ENCODE measurements at regions not wholly inside any gene's neighbourhood (a gene's known extent, or its start where the extent isn't known, plus 50 kb on each side); places are given as distances from the start of the nearest gene placed in this dataset.

- Histone ChIP-seq H3K27me3 (ENCODE audit: control insufficient read depth, extremely low read depth, insufficient read depth, low read length) (no peaks in the 10 kb centered on the region), H3K36me3 (ENCODE audit: control insufficient read depth in 2 of 2, extremely low read depth in 1 of 2, insufficient read depth in 2 of 2, low read length in 2 of 2) (no peaks in the 10 kb centered on the region), H3K4me2 (ENCODE audit: control insufficient read depth, extremely low read depth, insufficient read depth, low read depth, low read length) (no peak overlapping the region), H3K4me1 (ENCODE audit: control insufficient read depth, extremely low read depth, insufficient read depth, low read length) (peaks cover 29% of the 10 kb centered on the region), H3K27ac (ENCODE audit: control insufficient read depth, insufficient read depth, low read length) (no peak overlapping the region), H3K9me1 (ENCODE audit: control insufficient read depth, extremely low read depth, insufficient read depth, low read length) (no peaks in the 10 kb centered on the region), H3K4me3 (ENCODE audit: control insufficient read depth in 2 of 3, extremely low read depth in 1 of 3, insufficient read depth in 2 of 3, low read depth in 1 of 3, low read length in 3 of 3) (no peak overlapping the region), H3K9ac (ENCODE audit: control insufficient read depth, extremely low read depth, insufficient read depth, low read length) (no peak overlapping the region), H3K9me3 (ENCODE audit: control insufficient read depth, low read depth, low read length) (no peaks in the 10 kb centered on the region), H2AFZ (ENCODE audit: control insufficient read depth, low read length) (no peak overlapping the region), H3K79me2 (ENCODE audit: control insufficient read depth, insufficient read depth, low read length) (no peaks in the 10 kb centered on the region), H4K20me1 (ENCODE audit: control insufficient read depth, extremely low read depth, insufficient read depth, low read length) (no peaks in the 10 kb centered on the region)
- TF ChIP-seq CTCF (optimal IDR thresholded peaks at IDR 0.05 in 1 of 3, IDR thresholded peaks at IDR 0.05 in 1 of 3, conservative IDR thresholded peaks at IDR 0.05 in 1 of 3; ENCODE audit: extremely low read depth in 1 of 3, insufficient read depth in 2 of 3, low read length in 3 of 3) (no peak), EZH2 (IDR thresholded peaks at IDR 0.05; ENCODE audit: low read length) (no peak)
- FAIRE-seq, result no peak
- dilution Hi-C loops (cut with MboI; ENCODE audit: extremely low pct_ligation_motif_present, low sequenced_read_pairs), result no loop called here
- no peak for DNase-seq (ENCODE audit: low read depth, low spot score)
These were observed 84.9 kb upstream of the HSPA9 start for GRCh38 chr5:138660051-138660572.

DNA sequence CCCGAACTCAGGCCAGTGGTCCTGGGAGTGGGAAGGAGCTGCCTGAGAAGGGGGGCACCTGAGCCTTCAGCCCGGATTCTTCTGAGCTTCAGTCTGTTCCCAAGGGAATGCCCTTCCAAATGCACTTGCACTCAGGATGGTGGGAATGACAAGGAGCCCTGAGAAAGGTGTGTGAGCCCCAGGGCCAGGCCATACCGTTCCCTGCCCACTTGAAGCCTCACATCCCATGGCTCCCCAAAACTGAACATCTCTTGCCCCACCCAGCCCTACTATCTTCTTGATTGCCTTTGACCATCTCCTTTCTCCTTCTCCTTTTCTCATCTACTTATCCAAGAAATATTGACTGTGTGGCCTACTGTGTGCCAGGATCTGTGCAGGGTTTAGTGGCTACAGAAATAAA, 84.4 kb upstream of the HSPA9 start:
- no peak overlapping the region for H3K4me2 ChIP-seq (ENCODE audit: control insufficient read depth, extremely low read depth, insufficient read depth, low read depth, low read length)
- H3K9me1 ChIP-seq (ENCODE audit: control insufficient read depth, extremely low read depth, insufficient read depth, low read length), result no peaks in the 10 kb centered on the region
- H3K9ac ChIP-seq (ENCODE audit: control insufficient read depth, extremely low read depth, insufficient read depth, low read length), result no peak overlapping the region
- FAIRE-seq (no peak), DNase-seq (ENCODE audit: low read depth, low spot score) (no peak)
- H3K9me3 ChIP-seq (ENCODE audit: control insufficient read depth, low read depth, low read length), result no peaks in the 10 kb centered on the region
- no peak overlapping the region for H2AFZ ChIP-seq (ENCODE audit: control insufficient read depth, low read length)
- no peaks in the 10 kb centered on the region for H4K20me1 ChIP-seq (ENCODE audit: control insufficient read depth, extremely low read depth, insufficient read depth, low read length)
- no peaks in the 10 kb centered on the region for H3K27me3 ChIP-seq (ENCODE audit: control insufficient read depth, extremely low read depth, insufficient read depth, low read length)
- no peak overlapping the region for H3K4me3 ChIP-seq (ENCODE audit: control insufficient read depth in 2 of 3, extremely low read depth in 1 of 3, insufficient read depth in 2 of 3, low read depth in 1 of 3, low read length in 3 of 3)
- dilution Hi-C loops (cut with MboI; ENCODE audit: extremely low pct_ligation_motif_present, low sequenced_read_pairs), result no loop called here
- no peaks in the 10 kb centered on the region for H3K36me3 ChIP-seq (ENCODE audit: control insufficient read depth in 2 of 2, extremely low read depth in 1 of 2, insufficient read depth in 2 of 2, low read length in 2 of 2)
- peaks cover 26% of the 10 kb centered on the region for H3K4me1 ChIP-seq (ENCODE audit: control insufficient read depth, extremely low read depth, insufficient read depth, low read length)
- H3K27ac ChIP-seq (ENCODE audit: control insufficient read depth, insufficient read depth, low read length), result no peak overlapping the region
- TF ChIP-seq CTCF (optimal IDR thresholded peaks at IDR 0.05 in 1 of 3, IDR thresholded peaks at IDR 0.05 in 1 of 3, conservative IDR thresholded peaks at IDR 0.05 in 1 of 3; ENCODE audit: extremely low read depth in 1 of 3, insufficient read depth in 2 of 3, low read length in 3 of 3) (no peak), EZH2 (IDR thresholded peaks at IDR 0.05; ENCODE audit: low read length) (no peak)
- no peaks in the 10 kb centered on the region for H3K79me2 ChIP-seq (ENCODE audit: control insufficient read depth, insufficient read depth, low read length)
